GM12878 (cell line): ENCODE measurements at regions not wholly inside any gene's neighbourhood (a gene's known extent, or its start where the extent isn't known, plus 50 kb on each side); places are given as distances from the start of the nearest gene placed in this dataset.
A peak's percentile ranks its signal among the peaks of the same experiment; 100 is the strongest.

Experiments
- ATAC-seq: fragments of 200-7000 bp; cut with Tn5 transposase; 3 replicates; pipeline ENCODE4 v1.9.1; 2020; ENCODE audit warnings: mild to moderate bottlenecking, moderate library complexity
- BruUV-seq: library from RNA; stranded (reverse); fragments of 400-500 nt; replicated peaks from 2 replicates; lab custom pipeline; 2021; lab: Mats Ljungman, UMichigan
- CTCF ChIA-PET: fragments of 300-600 bp; sonication (Branson Sonifier 250); formaldehyde crosslinking; extraction: SDS; loops from one replicate; lab custom pipeline; 2021; ENCODE audit warnings: inconsistent platforms; lab: Yijun Ruan, JAX
- POLR2A ChIA-PET: fragments of 350-600 bp; formaldehyde crosslinking; extraction: SDS; loops from one replicate; lab custom pipeline; 2021; ENCODE audit warnings: inconsistent platforms; lab: Charles Lee
- RAD21 ChIA-PET: fragments of 300-600 bp; sonication (Branson Sonifier 250); formaldehyde crosslinking; loops from one replicate; lab custom pipeline; 2023; ENCODE audit warnings: antibody characterized with exemption; ENCODE audit not compliant: unreplicated experiment; lab: Charles Lee
- SMC1A ChIA-PET: fragments of 300-600 bp; sonication (Branson Sonifier 250); formaldehyde crosslinking; loops from one replicate; lab custom pipeline; 2023; ENCODE audit not compliant: unreplicated experiment, uncharacterized antibody; lab: Charles Lee
- DNase-seq: peaks from one replicate; pipeline ENCODE4 v3.0.0-alpha.2; 2011; ENCODE audit warnings: low read depth, low spot score
- FAIRE-seq: peaks from 3 replicates; lab custom pipeline; 2011; peaks lifted over from hg19 to GRCh38; lab: Jason Lieb, UNC
- H2AFZ ChIP-seq: 2 replicates; pipeline ENCODE4 v1.6.0; 2011; ENCODE audit warnings: low read depth, low read length, control low read depth; ENCODE audit not compliant: control insufficient read depth
- H3K27ac ChIP-seq: 2 replicates; pipeline ENCODE4 v1.5.1; 2011; ENCODE audit warnings: control low read depth; ENCODE audit not compliant: control insufficient read depth, insufficient read depth
- H3K27me3 ChIP-seq, 2 experiments: replicated peaks in 1 of 2; 2 replicates each; pipeline versions ENCODE4 v1.6.0 to v1.6.1; 2011; ENCODE audit warnings: low read length in 1 of 2; ENCODE audit not compliant: control insufficient read depth in 2 of 2, insufficient read depth in 2 of 2
- H3K36me3 ChIP-seq, 2 experiments: 2 replicates each; pipeline ENCODE4 v1.5.1; 2011; ENCODE audit warnings: low read length in 1 of 2; ENCODE audit not compliant: control insufficient read depth in 2 of 2, insufficient read depth in 2 of 2
- H3K4me1 ChIP-seq: 2 replicates; pipeline ENCODE4 v1.6.1; 2011; ENCODE audit warnings: mild to moderate bottlenecking, low read length, moderate library complexity, mixed read lengths; ENCODE audit not compliant: control insufficient read depth, insufficient read depth
- H3K4me2 ChIP-seq: 2 replicates; pipeline ENCODE4 v1.6.0; 2011; ENCODE audit warnings: control low read depth; ENCODE audit not compliant: control insufficient read depth, insufficient read depth
- H3K4me3 ChIP-seq: fragments of 200-600 bp; sonication (generic); 2 replicates; pipeline ENCODE4 v1.5.1; 2016
- H3K79me2 ChIP-seq: 2 replicates; pipeline ENCODE4 v1.6.0; 2011; ENCODE audit warnings: low read length; ENCODE audit not compliant: control insufficient read depth, insufficient read depth
- H3K9ac ChIP-seq: 2 replicates; pipeline ENCODE4 v1.8.0; 2011; ENCODE audit warnings: low read length, control low read depth, mixed read lengths; ENCODE audit not compliant: control insufficient read depth, insufficient read depth
- H3K9me3 ChIP-seq: replicated peaks from 3 replicates; pipeline ENCODE4 v1.5.1; 2011; ENCODE audit warnings: mild to moderate bottlenecking, low read length; ENCODE audit not compliant: control insufficient read depth, insufficient read depth
- H4K20me1 ChIP-seq: 2 replicates; pipeline ENCODE4 v1.6.0; 2011; ENCODE audit not compliant: control insufficient read depth, insufficient read depth
- ASH2L ChIP-seq: fragments of 300-600, 200-600 bp; sonication (generic); IDR thresholded peaks from 2 replicates; pipeline ENCODE4 v1.6.1; 2017; ENCODE audit warnings: low read depth, mild to moderate bottlenecking, borderline replicate concordance
- BHLHE40 ChIP-seq, 2 experiments: fragments of 450-650 bp in 1 of 2; IDR thresholded peaks; 2 replicates each; pipeline ENCODE4 v1.6.1; 2011 to 2017; ENCODE audit warnings: low read depth in 2 of 2, borderline replicate concordance in 1 of 2, improper control_type of control experiment in 1 of 2, low read length in 1 of 2, mild to moderate bottlenecking in 1 of 2
- KDM1A ChIP-seq: fragments of 200-600 bp; sonication (generic); IDR thresholded peaks from 2 replicates; pipeline ENCODE4 v1.6.1; 2016; ENCODE audit warnings: borderline replicate concordance
- TARDBP ChIP-seq: IDR thresholded peaks from 2 replicates; pipeline ENCODE4 v1.6.1; 2016; ENCODE audit warnings: borderline replicate concordance
- WGBS: methylation state at CpG from one replicate; pipeline ENCODE4 v1.1.6; 2016; ENCODE audit warnings: low lambda C conversion rate; ENCODE audit not compliant: insufficient replicate concordance, insufficient coverage; ENCODE audit errors: missing lambda C conversion rate; 5-methylcytosine and 5-hydroxymethylcytosine counted together
- in situ Hi-C: fragments of 300-500 bp; cut with MboI; formaldehyde crosslinking; loops from 9 replicates; pipeline ENCODE4 v1.14.3; 2018; ENCODE audit warnings: mixed read lengths
- intact Hi-C: fragments of 100-400 bp; cut with micrococcal nuclease; formaldehyde crosslinking; loops from one replicate; pipeline ENCODE4 v1.14.2; 2022; ENCODE audit not compliant: unreplicated experiment

DNA sequence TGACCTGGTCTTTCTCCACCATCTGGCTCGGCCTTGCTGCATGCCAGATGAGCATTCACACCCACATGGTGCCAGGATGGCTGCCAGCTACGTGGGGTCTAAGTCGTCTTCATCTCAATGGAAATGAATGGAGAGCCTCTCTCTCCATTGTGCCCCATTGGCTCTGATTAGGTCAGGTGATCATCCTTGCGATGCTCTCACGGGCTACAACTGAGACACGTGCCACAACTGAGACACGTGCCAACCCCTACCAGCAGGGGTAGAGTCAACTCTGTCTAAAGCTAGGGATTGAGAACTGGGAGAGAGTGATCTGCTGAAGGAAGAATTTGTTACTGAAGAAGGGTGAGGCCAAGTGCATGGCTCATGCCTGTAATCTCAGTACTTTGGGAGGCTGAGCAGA, 67.3 kb upstream of the RALY start:
- no peak overlapping the region for H2AFZ ChIP-seq
- H3K79me2 ChIP-seq, result no peaks in the 10 kb centered on the region
- ChIA-PET RAD21 (no interaction called here), SMC1A (no interaction called here), POLR2A (interaction anchor here (0.6 to 0.7 kb wide), 2 partner anchors 12 to 146 kb away, joined by 5 to 9 read pairs; no protein-coding TSS in a partner anchor), CTCF (no interaction called here)
- ATAC-seq (no peak), DNase-seq (no peak), FAIRE-seq (no peak)
- H3K9me3 ChIP-seq, result no peaks in the 10 kb centered on the region
- BruUV-seq, result no TSS peak
- H4K20me1 ChIP-seq, result no peaks in the 10 kb centered on the region
- no peak overlapping the region for H3K4me2 ChIP-seq
- intact Hi-C loops (no loop called here), in situ Hi-C loops (no loop called here)
- no peaks in the 10 kb centered on the region for H3K4me1 ChIP-seq
- H3K4me3 ChIP-seq, result no peak overlapping the region
- 47% methylated on average over 7 of the region's 7 CpGs for WGBS
- no peaks in the 10 kb centered on the region for H3K27me3 ChIP-seq
- peak in 1 of 2 experiments; percentile 36; a peak in 2 of 4 replicates for TF ChIP-seq BHLHE40 (IDR thresholded peaks at IDR 0.05; ENCODE audit: borderline replicate concordance in 1 of 2, low read depth in 2 of 2, low read length in 1 of 2)
- TF ChIP-seq KDM1A, result no peak
- no peak overlapping the region for H3K9ac ChIP-seq
- H3K36me3 ChIP-seq, result no peaks in the 10 kb centered on the region
- H3K27ac ChIP-seq, result no peak overlapping the region

DNA sequence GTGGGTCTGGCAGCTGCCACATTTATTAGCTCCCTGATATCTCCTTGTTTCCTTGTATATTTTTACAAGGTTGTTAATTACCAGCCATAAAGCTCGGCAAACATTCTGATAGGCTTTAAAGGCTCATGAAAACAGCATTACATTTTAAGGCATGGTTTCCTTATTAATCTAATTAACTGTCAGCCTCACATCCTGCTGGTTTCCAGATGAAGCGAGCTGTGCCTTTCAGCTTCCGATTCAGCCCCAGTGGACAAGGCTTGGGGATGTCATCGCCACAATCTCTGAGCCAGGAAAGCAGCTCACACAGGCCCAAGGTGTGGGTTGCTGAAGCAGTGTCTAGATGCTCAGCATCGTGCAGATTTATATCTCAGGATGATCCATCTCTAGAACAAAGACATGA, 66.0 kb upstream of the RALY start:
- ChIA-PET POLR2A (no interaction called here), SMC1A (no interaction called here), CTCF (interaction anchor here (0.8 to 1.0 kb wide), 2 partner anchors 13 to 15 kb away, joined by 3 to 4 read pairs; no protein-coding TSS in a partner anchor), RAD21 (no interaction called here)
- in situ Hi-C loops (no loop called here), intact Hi-C loops (no loop called here)
- no TSS peak for BruUV-seq
- DNase-seq, result no peak
- Histone ChIP-seq H3K4me1 (no peaks in the 10 kb centered on the region), H2AFZ (no peak overlapping the region), H3K9me3 (no peaks in the 10 kb centered on the region), H4K20me1 (no peaks in the 10 kb centered on the region), H3K4me2 (no peak overlapping the region), H3K4me3 (no peak overlapping the region), H3K9ac (no peak overlapping the region), H3K36me3 (no peaks in the 10 kb centered on the region), H3K79me2 (no peaks in the 10 kb centered on the region), H3K27me3 (no peaks in the 10 kb centered on the region), H3K27ac (no peak overlapping the region)
- no peak for FAIRE-seq
- 40% methylated on average over 5 of the region's 5 CpGs for WGBS
- no peak for TF ChIP-seq TARDBP
- TF ChIP-seq BHLHE40 (IDR thresholded peaks at IDR 0.05; ENCODE audit: borderline replicate concordance in 1 of 2, low read depth in 2 of 2, low read length in 1 of 2), result no peak
- TF ChIP-seq ASH2L, result no peak
- no peak for ATAC-seq
